GM19035 (cell line): ENCODE measurements at regions not wholly inside any gene's neighbourhood (a gene's known extent, or its start where the extent isn't known, plus 50 kb on each side); places are given as distances from the start of the nearest gene placed in this dataset.
"Not testable (repeated sequence)": the region's sequence is repeated elsewhere in the genome, so short reads cannot be mapped to it uniquely, and the experiment has no call there.

Experiments
- ATAC-seq: cut with Tn5 transposase; IDR thresholded peaks from one replicate; pipeline ENCODE4 v1.9.1; 2021; ENCODE audit not compliant: unreplicated experiment

DNA sequence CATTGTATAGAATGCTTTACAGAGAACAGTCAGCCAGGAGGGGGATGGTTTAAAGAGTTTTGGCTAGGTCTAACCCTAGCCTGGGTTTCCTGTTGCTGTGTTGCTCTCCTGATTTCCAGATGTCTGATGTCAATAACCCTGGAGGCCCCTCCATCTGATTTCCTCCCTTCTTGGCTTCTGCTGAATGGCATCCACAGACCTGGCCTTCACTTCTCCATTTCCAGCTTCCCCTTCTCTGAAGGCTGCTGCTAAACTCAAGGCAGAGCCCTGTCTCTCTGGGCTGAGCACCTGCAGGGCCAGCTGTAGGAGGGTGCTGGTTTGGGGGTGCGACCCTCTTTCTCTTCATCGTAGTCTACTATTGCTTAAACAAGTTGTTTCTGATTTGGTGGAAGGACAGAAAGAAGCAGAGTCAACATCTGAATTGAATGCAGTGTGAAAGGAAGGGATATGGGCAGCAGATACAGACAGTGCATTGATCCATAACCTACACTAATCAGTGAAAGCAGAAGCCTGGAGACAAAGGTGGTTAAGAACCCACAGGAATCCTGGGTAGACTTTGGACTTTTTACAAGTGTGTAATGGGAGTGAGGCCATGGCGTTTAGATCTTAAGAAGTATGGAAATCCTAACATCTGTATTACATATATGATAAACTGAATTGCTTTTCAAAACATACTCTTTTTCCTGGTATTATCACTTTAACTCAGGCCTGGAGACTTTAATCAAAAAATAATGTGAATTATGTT, 153.6 kb downstream of the HRH4 start:
- no peak for ATAC-seq

DNA sequence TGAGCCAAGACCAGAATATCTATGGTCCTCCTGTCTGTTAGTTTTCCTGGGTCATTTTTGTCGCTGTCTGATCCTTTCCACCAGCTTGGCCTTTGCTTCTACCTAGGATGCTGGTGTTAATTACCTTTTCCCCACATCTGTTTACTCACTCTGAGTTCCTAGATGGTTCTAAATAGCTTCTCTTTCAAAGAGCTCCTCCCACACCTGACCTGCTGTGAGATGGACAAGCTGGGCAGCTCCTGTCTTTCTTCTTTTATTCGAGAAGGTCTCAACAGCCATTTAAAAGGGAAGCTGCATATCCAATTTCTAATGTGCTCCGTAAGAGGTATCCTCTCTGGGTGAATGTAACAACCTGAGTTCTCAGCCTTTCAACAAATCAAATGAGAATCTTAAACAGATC, 156.2 kb downstream of the HRH4 start:
- ATAC-seq: no peak

DNA sequence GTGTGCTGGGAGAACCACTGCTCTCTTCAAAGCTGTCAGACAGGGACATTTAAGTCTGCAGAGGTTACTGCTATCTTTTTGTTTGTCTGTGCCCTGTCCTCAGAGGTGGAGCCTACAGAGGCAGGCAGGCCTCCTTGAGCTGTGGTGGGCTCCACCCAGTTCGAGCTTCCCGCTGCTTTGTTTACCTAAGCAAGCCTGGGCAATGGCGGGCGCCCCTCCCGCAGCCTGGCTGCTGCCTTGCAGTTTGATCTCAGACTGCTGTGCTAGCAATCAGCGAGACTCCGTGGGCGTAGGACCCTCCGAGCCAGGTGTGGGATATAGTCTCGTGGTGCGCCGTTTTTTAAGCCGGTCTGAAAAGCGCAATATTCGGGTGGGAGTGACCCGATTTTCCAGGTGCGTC, 164.0 kb downstream of the HRH4 start:
- not testable (repeated sequence) for ATAC-seq

DNA sequence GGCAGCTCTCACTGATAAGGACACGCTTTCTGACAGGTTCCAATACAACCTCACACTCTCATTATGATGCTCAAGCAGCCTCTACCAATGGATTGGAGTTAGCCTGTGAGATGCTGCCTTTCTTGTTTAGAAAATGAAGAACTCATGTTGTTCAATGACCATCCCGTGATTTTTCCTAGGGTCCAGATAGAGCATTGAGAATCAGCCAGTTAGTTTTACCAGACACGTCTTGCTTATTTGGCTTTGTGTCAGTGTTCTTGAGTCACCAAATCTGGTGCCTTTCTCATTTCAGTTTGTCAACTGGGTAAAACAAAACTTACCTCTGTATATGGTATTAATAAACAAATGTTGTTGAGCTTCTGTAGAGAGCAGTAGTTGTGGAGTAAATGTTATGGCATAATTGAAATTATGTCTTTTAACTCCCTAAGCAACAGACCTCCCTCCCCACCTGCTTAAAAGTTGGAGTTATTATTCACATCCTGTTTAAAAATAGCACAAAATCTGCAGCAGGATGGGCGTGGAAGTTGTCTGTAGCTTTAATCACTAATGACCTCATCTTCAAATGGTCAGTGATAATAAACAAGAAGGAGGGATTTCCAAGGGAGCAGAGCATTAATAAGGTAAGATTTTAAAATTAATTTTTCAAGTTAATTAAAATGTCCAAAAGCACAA, 167.3 kb downstream of the HRH4 start:
- ATAC-seq: no peak

DNA sequence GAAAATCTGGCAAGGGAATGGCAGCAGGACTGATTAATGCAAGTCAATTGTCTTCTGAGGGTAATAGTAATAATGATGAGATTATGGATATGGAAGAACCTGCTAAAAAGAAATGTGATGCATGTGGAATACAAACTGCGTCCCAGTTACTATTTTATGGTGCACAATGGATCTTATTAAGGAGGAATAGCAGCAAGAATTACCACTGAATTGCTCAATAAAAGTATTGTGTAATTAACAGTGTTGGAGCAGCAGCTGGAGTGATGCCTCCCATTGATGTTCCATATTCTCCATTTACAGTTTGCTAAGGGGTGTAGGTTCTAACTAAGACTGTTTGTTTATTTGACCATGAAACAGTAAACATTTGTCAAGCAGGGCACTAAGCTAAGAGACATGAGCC, 167.9 kb downstream of the HRH4 start:
- ATAC-seq: no peak

DNA sequence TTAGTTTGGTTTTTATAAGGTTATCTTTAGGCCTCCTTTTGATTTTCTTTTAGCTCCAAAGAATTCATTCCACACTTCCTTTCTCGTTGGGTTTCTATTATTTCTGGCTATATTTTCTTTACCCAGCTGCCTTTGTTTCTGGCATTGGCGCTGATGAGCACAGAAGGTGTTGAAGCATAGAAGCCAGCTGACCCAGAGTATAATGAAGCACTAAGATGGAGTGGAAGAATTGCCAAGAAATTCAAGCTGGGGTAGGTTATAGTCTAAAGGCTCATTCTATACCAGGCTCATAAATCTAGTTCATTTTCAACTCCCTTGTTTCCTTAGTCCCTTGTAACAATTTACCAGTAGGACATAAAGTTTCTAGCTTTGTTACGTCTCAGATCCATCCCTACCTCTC, 169.5 kb downstream of the HRH4 start:
- no peak for ATAC-seq

DNA sequence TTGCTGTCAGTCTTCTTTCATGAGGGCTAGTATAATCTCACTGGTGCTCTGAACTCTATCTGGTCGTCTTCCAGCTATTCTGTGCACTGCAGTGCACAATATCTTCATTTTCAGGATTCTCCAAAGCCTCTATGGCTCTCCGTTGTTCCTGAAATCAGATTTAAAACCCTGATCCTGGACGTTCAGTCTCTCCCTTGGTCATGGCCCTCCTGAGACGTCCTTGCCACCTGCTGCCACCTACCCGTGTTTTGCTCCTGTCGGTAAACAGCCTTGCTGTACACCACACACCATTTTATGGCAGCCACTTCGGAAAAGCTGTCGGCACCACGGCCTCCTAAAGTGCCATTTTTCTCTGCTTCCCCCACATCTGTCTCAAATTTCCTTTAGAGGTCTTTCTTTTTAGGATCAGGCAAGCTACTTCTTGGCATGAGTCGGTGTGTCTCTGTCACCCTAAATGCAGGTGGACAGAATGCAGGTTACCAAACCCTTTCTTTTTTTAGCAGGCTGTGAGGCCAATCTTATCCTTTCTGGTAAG, 170.0 kb downstream of the HRH4 start:
- no peak for ATAC-seq

DNA sequence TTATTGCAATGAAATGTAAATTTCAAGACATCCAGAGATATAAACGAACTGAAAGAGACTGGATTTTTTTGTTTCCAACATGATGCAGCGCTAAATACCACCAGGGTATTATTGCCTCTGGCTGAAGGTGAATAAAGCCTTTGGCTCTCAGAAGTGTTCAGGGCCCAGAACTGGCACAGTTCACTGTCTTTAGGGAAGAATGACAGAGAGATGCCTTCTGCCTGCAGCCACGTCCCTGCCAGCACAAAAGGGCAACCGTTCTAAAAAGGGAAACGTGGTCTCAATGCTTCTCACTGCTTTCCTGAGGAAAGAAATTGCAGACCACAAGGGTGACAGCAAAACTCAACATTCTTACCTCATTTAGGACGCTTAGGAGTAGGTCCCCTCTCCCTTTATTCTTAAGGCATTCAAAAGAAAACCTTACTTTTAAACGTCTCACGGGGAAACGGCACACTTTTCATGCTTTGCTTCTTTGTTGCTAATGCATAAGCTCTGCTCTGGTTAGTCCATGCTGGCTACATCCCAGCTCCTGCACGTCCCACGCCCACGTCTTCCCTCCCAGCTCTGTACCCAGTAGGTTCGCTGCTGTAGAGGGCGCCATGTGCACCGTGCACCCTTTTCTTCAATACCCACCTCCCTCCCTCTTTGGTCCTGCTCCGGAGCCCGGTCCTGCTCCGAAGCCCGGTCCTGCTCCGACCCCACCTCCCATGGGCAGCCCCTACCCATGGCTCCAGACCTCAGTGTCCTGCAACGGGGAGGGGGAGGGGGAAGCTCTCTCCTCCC, 171.0 kb downstream of the HRH4 start:
- no peak for ATAC-seq

DNA sequence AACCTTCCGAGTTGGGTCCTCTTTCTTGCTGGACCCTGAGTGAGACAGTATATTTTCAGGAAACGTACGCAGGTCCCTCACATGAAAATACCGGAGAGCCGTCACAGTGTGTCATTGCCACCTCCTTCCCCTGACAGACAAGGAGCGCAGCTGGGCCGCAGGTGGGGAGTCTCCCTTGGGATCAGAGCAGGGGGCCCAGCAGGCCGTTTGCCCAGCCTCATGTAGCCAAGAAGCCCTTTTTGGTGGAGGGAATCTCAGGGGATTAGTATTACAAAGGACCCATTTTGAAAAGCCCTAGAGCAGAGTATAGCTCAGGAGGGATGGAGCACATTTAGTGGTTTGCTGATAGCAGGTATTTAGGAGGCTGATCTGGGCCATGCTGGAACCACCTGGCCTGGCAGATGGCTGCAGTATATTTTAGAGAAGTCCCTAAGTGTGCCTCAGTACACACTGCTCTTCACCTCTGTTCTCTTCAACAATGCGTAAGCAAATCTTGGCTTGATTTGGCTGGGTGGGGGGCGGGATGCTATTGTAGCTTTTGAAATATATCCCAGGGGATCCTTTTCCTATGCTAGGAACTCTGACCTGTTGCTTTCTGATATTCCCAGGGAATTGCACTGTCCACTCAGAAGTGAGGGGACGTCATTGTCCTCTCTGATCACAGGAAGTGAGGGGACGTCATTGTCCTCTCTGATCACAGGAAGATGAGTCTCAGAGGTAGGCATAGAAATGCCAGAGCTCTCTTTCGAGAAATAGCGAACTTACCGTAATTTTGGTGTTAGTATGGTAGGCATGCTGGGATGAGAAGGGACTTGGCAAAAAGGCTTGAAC, 171.9 kb downstream of the HRH4 start:
- ATAC-seq: no peak

DNA sequence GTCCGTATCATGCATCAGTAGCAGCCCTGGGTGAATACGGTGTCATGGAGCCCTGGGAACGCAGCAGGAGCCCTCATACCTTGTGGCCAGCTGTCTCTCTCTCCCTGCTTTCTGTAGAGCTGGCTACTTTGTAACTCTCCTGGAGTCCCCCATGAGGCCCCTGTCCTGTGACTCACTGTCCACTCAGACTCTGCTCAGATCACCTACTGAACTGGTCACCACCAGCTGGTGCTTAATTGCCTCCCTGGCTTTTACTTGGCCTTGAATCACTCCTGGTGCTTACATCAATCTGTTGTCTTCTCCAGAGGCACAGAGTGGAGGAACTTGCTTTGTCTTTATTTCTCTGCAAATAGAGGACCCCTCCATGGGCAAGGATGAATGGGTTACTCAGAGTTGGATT, 172.7 kb downstream of the HRH4 start:
- no peak for ATAC-seq

DNA sequence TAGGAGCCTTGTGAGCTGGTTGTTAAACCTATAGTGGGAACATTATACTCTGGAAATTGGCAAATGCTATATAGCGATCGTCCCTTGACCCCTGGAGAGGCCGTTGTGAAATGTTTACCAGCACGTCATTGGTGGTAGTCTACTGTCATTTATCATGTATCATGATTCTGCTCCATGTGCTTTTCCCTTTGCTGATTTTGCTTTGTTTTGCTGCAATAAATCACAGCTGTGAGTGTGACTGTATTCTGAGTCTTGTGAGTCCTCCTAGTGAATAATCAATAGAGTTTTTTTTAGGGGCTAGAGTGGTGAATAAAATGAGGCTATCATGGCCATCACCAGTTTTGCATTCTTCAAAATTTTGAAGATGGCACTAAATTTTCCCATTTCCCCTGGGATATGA, 189.1 kb downstream of the HRH4 start:
- ATAC-seq: no peak

DNA sequence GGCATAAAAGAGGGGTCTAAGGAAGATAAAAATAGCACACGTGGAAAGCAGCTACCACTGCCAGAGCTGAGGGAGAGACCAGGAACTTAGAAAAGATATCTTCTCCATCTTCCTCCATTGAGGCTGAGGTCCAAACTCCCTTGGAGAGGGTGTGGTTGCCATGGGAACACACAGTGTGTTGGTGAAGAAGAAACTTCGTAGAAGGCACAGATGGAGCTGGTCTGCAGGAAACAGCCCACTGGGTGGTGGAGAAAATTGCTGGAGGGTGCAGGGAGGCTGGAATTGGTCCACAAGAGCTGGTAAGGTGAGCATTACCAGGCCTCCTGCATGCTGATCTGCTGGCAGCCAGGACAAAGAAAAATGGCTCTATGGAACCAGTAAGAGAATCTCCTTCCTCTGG, 191.0 kb downstream of the HRH4 start:
- no peak for ATAC-seq

DNA sequence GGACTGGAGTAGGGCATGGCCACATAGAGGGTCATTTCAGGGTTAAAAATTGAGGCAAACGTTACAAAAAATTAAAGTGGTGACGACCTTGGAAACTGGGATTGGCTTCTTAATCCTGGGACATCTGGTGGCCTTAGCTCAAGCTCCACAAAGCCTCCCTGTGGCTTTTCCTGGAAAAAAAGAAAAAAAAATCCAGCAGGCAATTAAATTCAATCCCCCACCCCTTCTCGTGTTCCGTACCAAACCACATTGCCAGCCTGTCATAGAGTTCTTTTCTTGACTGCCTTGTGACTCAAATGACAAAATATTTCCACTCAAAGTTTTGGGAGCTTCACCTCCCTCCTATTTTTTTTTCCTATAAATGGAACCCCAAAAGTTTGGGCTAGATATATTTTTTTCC, 195.6 kb downstream of the HRH4 start:
- ATAC-seq: no peak

DNA sequence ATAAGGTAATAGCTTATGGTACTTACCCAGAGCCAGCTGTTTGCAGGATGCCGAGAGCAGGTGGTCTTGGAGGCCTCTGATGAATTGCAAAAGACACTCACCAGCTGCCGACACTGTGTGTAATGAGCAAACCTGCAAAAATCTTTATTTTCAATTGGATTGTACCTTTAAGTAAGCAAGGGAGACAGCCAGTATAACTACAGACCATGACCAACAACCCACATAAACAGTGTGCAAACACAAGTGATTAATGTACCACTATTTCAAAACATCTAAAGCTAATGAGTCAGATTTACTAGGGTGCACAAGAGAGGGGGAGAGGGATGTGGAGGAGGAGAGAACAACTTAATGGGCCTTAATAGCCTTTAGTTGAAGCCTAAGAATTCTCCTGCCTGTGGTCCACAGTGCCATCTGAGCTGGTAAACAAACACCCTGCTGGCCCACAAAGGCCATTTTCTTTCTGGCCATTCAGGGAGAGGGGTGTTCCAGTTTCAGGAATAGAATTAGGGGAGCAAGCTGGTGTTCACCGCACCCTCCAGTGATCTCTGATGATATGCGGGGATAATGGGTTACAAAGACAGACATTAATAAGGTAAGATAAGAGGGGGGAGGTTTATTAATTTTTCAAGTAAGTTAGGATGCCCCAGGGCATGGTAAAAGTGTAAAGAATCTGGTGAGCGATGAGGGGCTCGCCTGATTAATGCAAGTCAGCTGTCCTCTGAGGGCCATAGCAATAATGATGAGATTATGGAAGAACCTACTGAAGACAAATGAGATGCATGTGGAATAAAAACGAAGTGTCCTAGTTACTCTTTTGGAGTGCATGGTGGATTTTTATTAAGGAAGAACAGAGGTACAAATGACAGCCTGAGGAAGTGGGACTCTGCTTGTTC, 196.4 kb downstream of the HRH4 start:
- ATAC-seq: no peak

DNA sequence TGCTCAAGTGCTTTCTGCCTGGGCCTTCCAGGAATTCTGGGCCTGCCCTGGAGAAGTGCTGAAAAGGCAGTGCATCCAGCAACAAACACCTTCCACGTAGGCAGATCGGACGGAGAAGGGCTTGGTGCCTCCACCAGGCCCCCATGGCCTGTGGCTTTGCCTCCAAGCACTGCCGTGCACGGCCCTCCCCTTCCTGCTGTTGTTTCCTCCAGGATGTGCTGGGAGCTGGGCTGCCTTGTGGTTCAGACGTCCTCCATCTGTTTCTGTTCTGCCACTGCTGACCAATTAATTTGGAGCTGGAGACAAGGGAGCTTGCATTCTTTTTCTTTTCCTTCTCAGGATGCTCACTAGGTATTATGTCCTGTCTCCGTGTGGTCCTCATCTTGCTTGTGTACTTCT, 197.0 kb downstream of the HRH4 start:
- no peak for ATAC-seq

DNA sequence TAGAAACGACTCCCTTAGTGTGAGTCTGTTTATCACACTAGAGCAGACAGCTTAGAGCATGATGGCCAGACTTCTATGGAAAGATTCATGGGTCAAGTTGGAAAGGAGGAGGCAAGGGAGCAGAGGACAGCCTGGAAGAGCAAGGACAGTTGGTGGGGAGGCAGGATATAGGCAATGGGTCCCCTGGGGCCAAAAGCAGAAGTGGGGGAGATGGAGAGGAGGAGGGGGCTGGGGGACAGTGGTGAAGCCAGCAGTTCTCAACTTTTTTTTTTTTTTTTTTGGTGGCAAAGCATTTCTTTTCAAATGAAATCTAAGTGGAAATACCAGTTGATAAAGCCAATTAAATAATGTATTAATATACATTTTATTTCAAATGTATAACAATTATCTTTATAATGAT, 197.9 kb downstream of the HRH4 start:
- ATAC-seq: no peak

DNA sequence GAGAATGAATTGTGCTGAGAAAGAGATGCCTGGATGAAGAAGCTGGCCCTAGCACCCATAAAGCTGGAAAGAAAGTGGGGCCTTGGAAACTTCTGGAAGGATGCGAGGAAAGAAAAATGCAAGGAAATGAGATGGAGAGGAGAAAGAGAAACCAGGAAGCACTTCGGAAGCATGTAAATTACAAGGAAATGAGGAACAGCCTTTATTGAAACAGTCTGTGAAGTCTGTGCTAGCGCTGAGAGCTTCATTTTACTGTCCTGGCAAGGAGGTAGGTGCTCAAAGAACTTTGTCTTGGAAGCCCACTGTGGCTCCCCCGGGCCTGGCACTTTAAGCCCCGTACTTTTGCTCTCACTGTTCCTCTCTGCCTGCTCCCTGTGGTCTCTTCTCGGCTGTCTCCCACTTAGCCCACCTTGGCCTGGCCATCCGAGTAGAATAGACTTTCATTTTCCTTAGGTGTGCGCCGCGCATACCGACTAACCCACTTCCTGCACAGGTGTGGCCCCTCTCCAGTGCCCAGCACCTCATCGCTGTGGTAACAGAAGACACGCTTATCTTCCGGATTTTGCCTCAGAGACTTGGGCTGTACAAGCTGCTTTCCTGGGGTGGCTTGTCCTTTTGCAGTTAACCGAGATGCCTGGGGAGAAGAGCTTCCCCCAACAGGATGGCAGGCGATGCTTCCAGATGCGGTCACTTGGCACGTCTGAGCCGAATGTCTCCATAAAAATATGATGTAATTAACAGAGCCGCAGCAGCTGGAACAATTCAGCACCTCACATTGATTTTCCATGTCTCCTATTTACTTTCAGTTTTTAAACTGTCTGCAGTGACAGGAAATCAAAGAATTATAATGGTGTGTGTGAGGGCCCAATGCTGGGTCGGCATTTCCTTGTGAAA, 199.6 kb downstream of the HRH4 start:
- ATAC-seq: peak; percentile 73

DNA sequence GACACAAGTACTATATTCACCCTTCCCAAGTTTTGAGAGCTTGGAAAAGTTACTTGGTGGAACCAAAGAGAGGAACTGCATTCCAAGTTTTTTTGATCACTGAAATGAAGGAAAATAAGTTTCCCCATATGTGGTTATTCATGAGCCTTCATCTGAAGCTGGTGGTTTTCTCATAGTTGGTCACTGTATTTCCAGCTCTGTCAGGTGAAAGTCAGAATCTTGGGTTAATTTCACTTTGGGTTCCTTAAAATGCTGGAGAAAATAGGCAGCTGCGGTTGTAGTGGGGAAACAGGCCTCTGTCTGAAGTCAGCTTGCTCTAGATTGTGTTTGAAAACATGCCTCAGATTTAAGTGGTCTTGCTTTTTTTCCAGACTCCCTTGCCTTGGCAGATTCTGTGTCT, 200.5 kb downstream of the HRH4 start:
- no peak for ATAC-seq

DNA sequence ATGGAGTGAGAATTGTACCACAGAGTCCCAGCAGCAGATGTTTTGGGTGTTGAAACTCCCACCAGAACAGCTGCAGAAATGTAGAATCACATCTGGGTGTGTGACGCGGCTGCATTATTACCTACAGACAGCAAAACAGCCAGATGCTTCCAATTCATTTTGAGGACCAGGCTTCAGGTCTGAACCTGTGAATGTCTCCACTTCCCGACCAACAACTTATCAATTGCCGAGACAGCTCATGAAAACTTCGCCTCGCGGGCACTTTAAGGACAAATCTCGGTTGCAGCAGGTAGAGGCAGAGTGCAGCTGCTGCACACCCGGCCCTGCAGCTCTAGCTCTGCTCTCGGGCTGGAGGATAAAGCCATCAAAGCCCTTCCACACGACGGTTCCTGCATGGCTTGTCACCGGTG, 202.0 kb downstream of the HRH4 start:
- ATAC-seq: no peak
